ENCODE measurements at regions not wholly inside any gene's neighbourhood (a gene's known extent, or its start where the extent isn't known, plus 50 kb on each side); places are given as distances from the start of the nearest gene placed in this dataset.

DNA sequence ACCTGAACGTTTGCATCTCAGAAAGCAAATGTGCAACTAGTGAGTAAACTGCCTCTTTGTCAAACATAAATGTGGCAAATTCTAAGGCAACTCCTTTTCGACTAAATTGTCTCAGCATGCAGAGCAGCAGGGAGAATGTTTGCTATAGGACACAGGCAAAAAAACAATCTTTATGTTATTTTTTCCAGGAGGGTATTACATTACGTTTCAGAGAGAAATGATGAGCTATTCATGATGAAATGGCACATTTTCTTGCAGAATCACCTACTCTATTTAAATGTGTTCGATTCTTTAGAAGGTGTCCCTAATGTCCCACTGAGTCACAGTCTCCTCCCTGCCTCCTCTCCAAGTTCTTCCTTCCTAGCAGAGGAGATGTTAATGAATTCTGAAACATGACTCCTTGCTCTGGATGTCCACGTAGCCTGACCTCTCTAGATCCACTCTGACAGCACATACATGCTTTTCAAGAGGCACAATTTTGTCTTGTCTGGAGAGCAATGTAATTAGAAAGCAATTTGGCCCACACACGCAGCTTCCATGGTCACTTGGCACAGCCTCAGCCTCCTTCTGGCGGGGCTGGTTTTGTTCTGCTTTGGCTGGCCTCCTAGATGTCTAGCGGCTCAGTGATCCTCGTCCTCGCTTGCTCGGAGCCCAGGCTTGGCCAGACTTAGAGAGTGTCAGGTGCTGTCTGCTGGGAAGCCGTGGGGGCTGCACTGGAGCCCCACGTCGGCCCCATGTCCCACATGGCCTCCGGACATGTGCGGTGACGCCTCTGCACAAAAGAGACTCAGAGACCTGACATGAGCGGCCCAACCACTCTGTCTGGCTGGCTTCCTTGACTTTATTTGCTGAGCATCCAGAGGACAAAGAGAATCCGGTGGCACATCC, 125.7 kb upstream of the ZNF438 start:
- no peaks in the 10 kb centered on the region for H3K27me3 ChIP-seq (ENCODE audit: insufficient read depth)
- no peak for DNase-seq
- peaks cover 11 to 14% of the 10 kb centered on the region in 2 experiments for H3K4me1 ChIP-seq (ENCODE audit: control insufficient read depth in 1 of 2, insufficient read depth in 2 of 2, low read depth in 1 of 2, low read length in 1 of 2)
- peak overlapping the region; percentile 54; the same call in 1 of the 2 replicates for H3K4me2 ChIP-seq
- peaks cover 5% of the 10 kb centered on the region; the same call in 1 of the 2 replicates for H3K9me3 ChIP-seq
- H3K79me2 ChIP-seq (ENCODE audit: insufficient read depth): no peaks in the 10 kb centered on the region
- TF ChIP-seq NFIC (IDR thresholded peaks at IDR 0.05; ENCODE audit: borderline replicate concordance): peak; percentile 30; the same call in 1 of the 2 replicates
- no peak for TF ChIP-seq EZH2phosphoT487 (IDR thresholded peaks at IDR 0.05; ENCODE audit: borderline replicate concordance, low read depth)
- ChIA-PET CTCF (no interaction called here), POLR2A (no interaction called here)
- WGBS (ENCODE audit: low lambda C conversion rate): 48% methylated on average over 10 of the region's 19 CpGs
- peak overlapping the region; percentile 64; the same call in 1 of the 2 replicates for H2AFZ ChIP-seq (ENCODE audit: low read depth)
- H3F3A ChIP-seq (replicated peaks; ENCODE audit: insufficient read depth): peaks cover 9% of the 10 kb centered on the region
- no peak overlapping the region for H3K9ac ChIP-seq
- no peaks in the 10 kb centered on the region for H3K9me2 ChIP-seq
- H3K36me3 ChIP-seq (replicated peaks in 1 of 2; ENCODE audit: control insufficient read depth in 1 of 2, insufficient read depth in 2 of 2, low read length in 1 of 2): peaks cover 0 to under 1% of the 10 kb centered on the region in 2 experiments
- peak overlapping the region; percentile 37 to 67; a peak in 3 of 4 replicates for H3K27ac ChIP-seq (ENCODE audit: low read depth in 2 of 2, low read length in 1 of 2)
- H3K4me3 ChIP-seq (ENCODE audit: low read depth in 2 of 2, low read length in 1 of 2): no peak overlapping the region
- no peaks in the 10 kb centered on the region for H4K20me1 ChIP-seq (ENCODE audit: insufficient read depth)

DNA sequence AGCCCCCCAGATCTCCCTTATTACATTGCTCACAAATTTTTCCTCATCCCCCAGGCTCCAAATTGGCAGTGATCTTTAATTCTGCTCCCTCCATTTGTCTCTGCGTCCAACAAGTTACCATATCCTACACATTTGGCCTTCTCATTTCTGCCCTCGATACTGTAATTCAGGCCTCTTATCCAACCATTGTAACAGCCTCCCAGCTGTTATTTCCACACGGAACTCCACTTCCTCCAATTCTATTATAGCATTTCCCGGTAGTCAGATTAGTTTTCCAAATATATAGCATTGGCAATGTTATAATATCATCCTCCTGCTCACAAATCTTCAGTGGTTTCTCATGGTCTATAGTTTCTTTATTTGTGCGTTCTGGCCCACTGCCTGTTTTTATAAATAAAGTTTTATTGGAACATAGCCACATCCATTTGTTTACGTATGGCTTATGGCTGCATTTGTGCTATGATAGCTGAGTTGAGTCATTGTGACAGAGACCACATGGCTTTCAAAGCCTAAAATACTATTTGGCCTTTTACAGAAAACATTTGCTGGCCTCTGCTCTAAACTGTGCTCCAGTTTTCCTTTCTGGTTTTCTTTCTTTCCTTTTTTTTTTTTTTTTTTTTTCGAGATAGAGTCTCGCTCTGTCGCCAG, 126.5 kb upstream of the ZNF438 start:
- no peaks in the 10 kb centered on the region for H3K9me2 ChIP-seq
- ChIA-PET POLR2A (no interaction called here), CTCF (no interaction called here)
- no peaks in the 10 kb centered on the region for H4K20me1 ChIP-seq (ENCODE audit: insufficient read depth)
- H3K4me3 ChIP-seq (ENCODE audit: low read depth in 2 of 2, low read length in 1 of 2): no peak overlapping the region
- TF ChIP-seq, protein P1, sequence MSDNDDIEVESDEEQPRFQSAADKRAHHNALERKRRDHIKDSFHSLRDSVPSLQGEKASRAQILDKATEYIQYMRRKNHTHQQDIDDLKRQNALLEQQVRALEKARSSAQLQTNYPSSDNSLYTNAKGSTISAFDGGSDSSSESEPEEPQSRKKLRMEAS (IDR thresholded peaks at IDR 0.05; ENCODE audit: low read depth): no peak
- TF ChIP-seq, protein P2, sequence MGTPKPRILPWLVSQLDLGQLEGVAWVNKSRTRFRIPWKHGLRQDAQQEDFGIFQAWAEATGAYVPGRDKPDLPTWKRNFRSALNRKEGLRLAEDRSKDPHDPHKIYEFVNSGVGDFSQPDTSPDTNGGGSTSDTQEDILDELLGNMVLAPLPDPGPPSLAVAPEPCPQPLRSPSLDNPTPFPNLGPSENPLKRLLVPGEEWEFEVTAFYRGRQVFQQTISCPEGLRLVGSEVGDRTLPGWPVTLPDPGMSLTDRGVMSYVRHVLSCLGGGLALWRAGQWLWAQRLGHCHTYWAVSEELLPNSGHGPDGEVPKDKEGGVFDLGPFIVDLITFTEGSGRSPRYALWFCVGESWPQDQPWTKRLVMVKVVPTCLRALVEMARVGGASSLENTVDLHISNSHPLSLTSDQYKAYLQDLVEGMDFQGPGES (IDR thresholded peaks at IDR 0.05; ENCODE audit: low read depth, low read length): no peak
- no peak for TF ChIP-seq RAD21 (IDR thresholded peaks at IDR 0.05; ENCODE audit: low read length)
- no peak for TF ChIP-seq JUND (IDR thresholded peaks at IDR 0.05)
- TF ChIP-seq GATA2 (CRISPR knock-in tag; IDR thresholded peaks at IDR 0.05): no peak
- TF ChIP-seq RFX5 (IDR thresholded peaks at IDR 0.05; ENCODE audit: low read length): no peak
- no peak for TF ChIP-seq SMC3 (IDR thresholded peaks at IDR 0.05; ENCODE audit: low read depth, low read length)
- no peak for TF ChIP-seq CHD2 (IDR thresholded peaks at IDR 0.05; ENCODE audit: low read length, partially characterized antibody)
- no peak for TF ChIP-seq RXRA (IDR thresholded peaks at IDR 0.05; ENCODE audit: borderline replicate concordance, low read depth)
- no peak for TF ChIP-seq YY1 (IDR thresholded peaks at IDR 0.05; ENCODE audit: low read depth)
- TF ChIP-seq MEF2A (IDR thresholded peaks at IDR 0.05; ENCODE audit: borderline replicate concordance, low read depth): no peak
- TF ChIP-seq GABPA (IDR thresholded peaks at IDR 0.05; ENCODE audit: low read depth): no peak
- TF ChIP-seq ELF1 (IDR thresholded peaks at IDR 0.05): no peak
- no peak for TF ChIP-seq NFIC (IDR thresholded peaks at IDR 0.05; ENCODE audit: borderline replicate concordance)
- no peak for TF ChIP-seq RCOR1 (IDR thresholded peaks at IDR 0.05; ENCODE audit: low read length)
- TF ChIP-seq, protein P3, sequence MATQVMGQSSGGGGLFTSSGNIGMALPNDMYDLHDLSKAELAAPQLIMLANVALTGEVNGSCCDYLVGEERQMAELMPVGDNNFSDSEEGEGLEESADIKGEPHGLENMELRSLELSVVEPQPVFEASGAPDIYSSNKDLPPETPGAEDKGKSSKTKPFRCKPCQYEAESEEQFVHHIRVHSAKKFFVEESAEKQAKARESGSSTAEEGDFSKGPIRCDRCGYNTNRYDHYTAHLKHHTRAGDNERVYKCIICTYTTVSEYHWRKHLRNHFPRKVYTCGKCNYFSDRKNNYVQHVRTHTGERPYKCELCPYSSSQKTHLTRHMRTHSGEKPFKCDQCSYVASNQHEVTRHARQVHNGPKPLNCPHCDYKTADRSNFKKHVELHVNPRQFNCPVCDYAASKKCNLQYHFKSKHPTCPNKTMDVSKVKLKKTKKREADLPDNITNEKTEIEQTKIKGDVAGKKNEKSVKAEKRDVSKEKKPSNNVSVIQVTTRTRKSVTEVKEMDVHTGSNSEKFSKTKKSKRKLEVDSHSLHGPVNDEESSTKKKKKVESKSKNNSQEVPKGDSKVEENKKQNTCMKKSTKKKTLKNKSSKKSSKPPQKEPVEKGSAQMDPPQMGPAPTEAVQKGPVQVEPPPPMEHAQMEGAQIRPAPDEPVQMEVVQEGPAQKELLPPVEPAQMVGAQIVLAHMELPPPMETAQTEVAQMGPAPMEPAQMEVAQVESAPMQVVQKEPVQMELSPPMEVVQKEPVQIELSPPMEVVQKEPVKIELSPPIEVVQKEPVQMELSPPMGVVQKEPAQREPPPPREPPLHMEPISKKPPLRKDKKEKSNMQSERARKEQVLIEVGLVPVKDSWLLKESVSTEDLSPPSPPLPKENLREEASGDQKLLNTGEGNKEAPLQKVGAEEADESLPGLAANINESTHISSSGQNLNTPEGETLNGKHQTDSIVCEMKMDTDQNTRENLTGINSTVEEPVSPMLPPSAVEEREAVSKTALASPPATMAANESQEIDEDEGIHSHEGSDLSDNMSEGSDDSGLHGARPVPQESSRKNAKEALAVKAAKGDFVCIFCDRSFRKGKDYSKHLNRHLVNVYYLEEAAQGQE (IDR thresholded peaks at IDR 0.05; ENCODE audit: low read depth, low read length): no peak
- TF ChIP-seq MXI1 (IDR thresholded peaks at IDR 0.05; ENCODE audit: low read depth, low read length): no peak
- TF ChIP-seq TAF1 (IDR thresholded peaks at IDR 0.05; ENCODE audit: borderline replicate concordance, low read depth, low read length): no peak
- H3K79me2 ChIP-seq (ENCODE audit: insufficient read depth): no peaks in the 10 kb centered on the region
- H3K4me1 ChIP-seq (ENCODE audit: control insufficient read depth in 1 of 2, insufficient read depth in 2 of 2, low read depth in 1 of 2, low read length in 1 of 2): peaks cover 6 to 9% of the 10 kb centered on the region in 2 experiments; a peak in 3 of 4 replicates
- no peak overlapping the region; the same call in 1 of the 2 replicates for H2AFZ ChIP-seq (ENCODE audit: low read depth)
- H3F3A ChIP-seq (replicated peaks; ENCODE audit: insufficient read depth): peaks cover 6% of the 10 kb centered on the region
- 91% methylated on average over 9 of the region's 9 CpGs for WGBS (ENCODE audit: low lambda C conversion rate)
- H3K9me3 ChIP-seq: peaks cover 5% of the 10 kb centered on the region; the same call in 1 of the 2 replicates
- H3K27me3 ChIP-seq (ENCODE audit: insufficient read depth): no peaks in the 10 kb centered on the region
- DNase-seq: no peak
- H3K9ac ChIP-seq: no peak overlapping the region
- H3K36me3 ChIP-seq (replicated peaks in 1 of 2; ENCODE audit: control insufficient read depth in 1 of 2, insufficient read depth in 2 of 2, low read length in 1 of 2): peaks cover 0 to 5% of the 10 kb centered on the region in 2 experiments
- peak overlapping the region; percentile 37 to 67; a peak in 3 of 4 replicates for H3K27ac ChIP-seq (ENCODE audit: low read depth in 2 of 2, low read length in 1 of 2)
- H3K4me2 ChIP-seq: no peak overlapping the region
